ENCODE measurements at regions not wholly inside any gene's neighbourhood (a gene's known extent, or its start where the extent isn't known, plus 50 kb on each side); places are given as distances from the start of the nearest gene placed in this dataset.

- DNase-seq, result no peak
These were observed 72.0 kb upstream of the CALCR start for GRCh38 chr7:93646538-93646937.

DNA sequence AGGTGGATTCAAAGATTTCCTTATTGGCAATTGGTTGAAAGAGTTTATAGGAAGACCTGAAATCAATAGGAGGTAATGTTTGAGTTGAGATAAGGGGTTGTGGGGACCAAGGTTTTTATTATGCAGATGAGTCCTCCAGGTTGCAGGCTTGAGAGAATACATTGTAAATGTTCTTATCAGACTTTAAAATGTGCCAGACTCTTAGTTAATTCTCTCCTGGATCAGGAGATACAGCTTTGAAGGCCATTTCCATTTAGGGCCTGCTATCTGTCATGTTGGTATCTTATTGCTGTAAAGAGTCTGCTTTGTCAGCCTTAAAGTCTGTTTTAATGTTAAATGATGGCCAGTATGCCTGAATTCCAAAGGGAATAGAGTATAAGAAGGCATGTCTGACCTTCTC is 61.8 kb upstream of the CALCR start:
- DNase-seq, result no peak

DNA sequence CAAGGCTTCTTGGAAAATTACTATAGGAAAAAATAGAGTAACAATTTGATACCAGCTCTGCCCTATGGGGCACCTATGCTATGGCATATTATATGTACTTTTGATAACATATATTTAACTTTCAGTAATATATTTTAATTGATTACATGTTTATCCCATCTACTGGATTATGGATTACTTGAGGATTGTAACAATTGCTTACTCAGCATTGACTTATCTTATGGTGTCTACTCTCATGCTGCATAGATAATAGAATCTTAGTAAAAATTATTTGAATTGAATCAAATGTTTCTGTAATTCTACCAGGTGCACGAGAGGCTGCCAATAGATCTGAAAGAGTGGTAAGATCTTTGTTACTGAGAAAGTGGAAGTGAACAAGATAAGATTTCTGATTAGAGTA is 57.8 kb upstream of the CALCR start:
- DNase-seq, result no peak

- DNase-seq, result no peak
These were observed 54.8 kb upstream of the CALCR start for GRCh38 chr7:93629291-93629801.

- no peak for DNase-seq
These were observed 52.3 kb upstream of the CALCR start for GRCh38 chr7:93626869-93627268.

Data from muscle of arm (tissue), 1 donor.